WERI-Rb-1 (cell line): ENCODE measurements at regions not wholly inside any gene's neighbourhood (a gene's known extent, or its start where the extent isn't known, plus 50 kb on each side); places are given as distances from the start of the nearest gene placed in this dataset.

Experiments used
- DNase-seq: peaks from one replicate; pipeline ENCODE4 v3.0.0-alpha.2; 2020
- H3K27ac ChIP-seq: fragments of 250-450 bp; sonication (Bioruptor Pico); 2 replicates; pipeline ENCODE4 v1.5.1; 2020; ENCODE audit warnings: mild to moderate bottlenecking, moderate library complexity
- H3K27me3 ChIP-seq: fragments of 250-450 bp; sonication (Bioruptor Pico); 2 replicates; pipeline ENCODE4 v1.5.1; 2021; ENCODE audit warnings: mild to moderate bottlenecking, low read depth, moderate library complexity; ENCODE audit not compliant: insufficient read depth, severe bottlenecking
- H3K36me3 ChIP-seq: fragments of 250-450 bp; sonication (Bioruptor Pico); 2 replicates; pipeline ENCODE4 v1.5.1; 2020; ENCODE audit warnings: mild to moderate bottlenecking, moderate library complexity
- H3K4me3 ChIP-seq: 2 replicates; pipeline ENCODE4 v1.5.1; 2011; ENCODE audit warnings: low read depth, mild to moderate bottlenecking, control low read depth, low read length
- H3K9me3 ChIP-seq: fragments of 250-450 bp; sonication (Bioruptor Pico); 2 replicates; pipeline ENCODE4 v1.5.1; 2021; ENCODE audit warnings: mild to moderate bottlenecking, moderate library complexity; ENCODE audit not compliant: severe bottlenecking
- TF ChIP-seq, protein P1 (sequence below): IDR thresholded peaks from 2 replicates; pipeline ENCODE4 v1.5.1; 2011; ENCODE audit warnings: low read depth, mild to moderate bottlenecking, control low read depth, inconsistent platforms, low read length

- Histone ChIP-seq H3K27me3 (no peaks in the 10 kb centered on the region), H3K4me3 (no peak overlapping the region), H3K9me3 (no peaks in the 10 kb centered on the region), H3K36me3 (no peaks in the 10 kb centered on the region), H3K27ac (no peak overlapping the region)
- TF ChIP-seq, protein P1, sequence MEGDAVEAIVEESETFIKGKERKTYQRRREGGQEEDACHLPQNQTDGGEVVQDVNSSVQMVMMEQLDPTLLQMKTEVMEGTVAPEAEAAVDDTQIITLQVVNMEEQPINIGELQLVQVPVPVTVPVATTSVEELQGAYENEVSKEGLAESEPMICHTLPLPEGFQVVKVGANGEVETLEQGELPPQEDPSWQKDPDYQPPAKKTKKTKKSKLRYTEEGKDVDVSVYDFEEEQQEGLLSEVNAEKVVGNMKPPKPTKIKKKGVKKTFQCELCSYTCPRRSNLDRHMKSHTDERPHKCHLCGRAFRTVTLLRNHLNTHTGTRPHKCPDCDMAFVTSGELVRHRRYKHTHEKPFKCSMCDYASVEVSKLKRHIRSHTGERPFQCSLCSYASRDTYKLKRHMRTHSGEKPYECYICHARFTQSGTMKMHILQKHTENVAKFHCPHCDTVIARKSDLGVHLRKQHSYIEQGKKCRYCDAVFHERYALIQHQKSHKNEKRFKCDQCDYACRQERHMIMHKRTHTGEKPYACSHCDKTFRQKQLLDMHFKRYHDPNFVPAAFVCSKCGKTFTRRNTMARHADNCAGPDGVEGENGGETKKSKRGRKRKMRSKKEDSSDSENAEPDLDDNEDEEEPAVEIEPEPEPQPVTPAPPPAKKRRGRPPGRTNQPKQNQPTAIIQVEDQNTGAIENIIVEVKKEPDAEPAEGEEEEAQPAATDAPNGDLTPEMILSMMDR = no peak
- no peak for DNase-seq
Observed at GRCh38 chr16:76885776-76886537, 305.0 kb upstream of the MON1B start.

GRCh38 chr16:76897816-76898215 is 293.2 kb upstream of the MON1B start:
- TF ChIP-seq, protein P1 = no peak
- H3K36me3 ChIP-seq = no peaks in the 10 kb centered on the region
- no peaks in the 10 kb centered on the region for H3K9me3 ChIP-seq
- H3K27ac ChIP-seq = no peak overlapping the region
- no peaks in the 10 kb centered on the region for H3K27me3 ChIP-seq
- DNase-seq = no peak
- no peak overlapping the region for H3K4me3 ChIP-seq

GRCh38 chr16:76899767-76900166 is 291.2 kb upstream of the MON1B start:
- DNase-seq = no peak
- TF ChIP-seq, protein P1 = no peak
- H3K27ac ChIP-seq = no peak overlapping the region
- no peaks in the 10 kb centered on the region for H3K9me3 ChIP-seq
- H3K4me3 ChIP-seq = no peak overlapping the region
- H3K27me3 ChIP-seq = no peaks in the 10 kb centered on the region
- no peaks in the 10 kb centered on the region for H3K36me3 ChIP-seq

GRCh38 chr16:76900285-76901263 is 290.4 kb upstream of the MON1B start:
- Histone ChIP-seq H3K27me3 (no peaks in the 10 kb centered on the region), H3K4me3 (no peak overlapping the region), H3K36me3 (no peaks in the 10 kb centered on the region), H3K9me3 (no peaks in the 10 kb centered on the region), H3K27ac (no peak overlapping the region)
- DNase-seq = no peak
- TF ChIP-seq, protein P1 = no peak

DNA sequence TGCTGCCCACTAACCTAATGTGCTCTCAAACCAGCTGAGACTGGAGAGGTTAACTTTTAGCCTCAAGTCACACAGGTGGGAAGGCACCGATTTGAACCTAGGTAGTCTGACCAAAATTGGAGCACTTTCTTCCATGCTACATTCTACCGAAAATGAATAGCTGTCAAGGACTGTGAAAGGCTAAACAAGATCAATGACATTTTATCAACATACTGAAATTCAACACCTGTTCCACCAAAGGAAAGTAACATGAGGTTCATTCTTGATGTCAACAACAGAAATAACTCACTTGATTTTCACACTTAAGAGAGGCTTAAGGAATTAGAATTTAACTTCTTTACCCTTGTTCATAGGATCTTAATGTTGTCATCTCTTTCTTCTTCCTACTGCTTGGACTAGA is 284.4 kb upstream of the MON1B start:
- Histone ChIP-seq H3K9me3 (no peaks in the 10 kb centered on the region), H3K27me3 (peaks cover 2% of the 10 kb centered on the region), H3K36me3 (no peaks in the 10 kb centered on the region), H3K27ac (no peak overlapping the region), H3K4me3 (no peak overlapping the region)
- no peak for DNase-seq
- TF ChIP-seq, protein P1 = no peak
